Skeletal muscle cell (primary cell): ENCODE measurements at regions not wholly inside any gene's neighbourhood (a gene's known extent, or its start where the extent isn't known, plus 50 kb on each side); places are given as distances from the start of the nearest gene placed in this dataset.
"Not testable (repeated sequence)": the region's sequence is repeated elsewhere in the genome, so short reads cannot be mapped to it uniquely, and the experiment has no call there.

ENCODE experiments used
- DNase-seq: peaks from one replicate; pipeline ENCODE4 v3.0.0-alpha.2; 2010; ENCODE audit warnings: low read depth
- H3K4me3 ChIP-seq: 2 replicates; pipeline ENCODE4 v1.5.1; 2011; ENCODE audit warnings: low read depth, mild to moderate bottlenecking, control low read depth, low read length, moderate library complexity

DNA sequence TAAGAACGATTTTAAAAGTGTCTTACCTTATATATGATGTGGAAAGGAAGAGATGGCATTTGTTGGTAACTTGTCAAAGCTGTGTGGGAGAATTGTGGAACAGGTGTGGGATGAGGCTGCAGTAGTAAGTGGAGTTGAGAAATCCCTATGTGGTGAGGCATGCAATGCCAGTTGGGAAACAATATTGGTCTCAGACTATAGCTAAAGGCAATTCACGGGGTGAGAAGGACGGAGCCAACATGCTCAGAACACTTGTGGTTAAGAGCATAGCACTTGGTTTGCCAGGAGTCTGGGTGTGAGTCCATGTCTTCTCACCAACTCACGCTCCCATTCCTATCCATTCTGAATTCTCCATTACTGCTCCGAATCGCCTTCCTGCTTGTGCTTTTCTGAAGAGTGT, 615.6 kb upstream of the ADAMTS9 start:
- no peak overlapping the region for H3K4me3 ChIP-seq
- peak; percentile 7 for DNase-seq

- no peak overlapping the region for H3K4me3 ChIP-seq
Measured at GRCh38 chr3:65291448-65292125, 603.8 kb upstream of the ADAMTS9 start.

DNA sequence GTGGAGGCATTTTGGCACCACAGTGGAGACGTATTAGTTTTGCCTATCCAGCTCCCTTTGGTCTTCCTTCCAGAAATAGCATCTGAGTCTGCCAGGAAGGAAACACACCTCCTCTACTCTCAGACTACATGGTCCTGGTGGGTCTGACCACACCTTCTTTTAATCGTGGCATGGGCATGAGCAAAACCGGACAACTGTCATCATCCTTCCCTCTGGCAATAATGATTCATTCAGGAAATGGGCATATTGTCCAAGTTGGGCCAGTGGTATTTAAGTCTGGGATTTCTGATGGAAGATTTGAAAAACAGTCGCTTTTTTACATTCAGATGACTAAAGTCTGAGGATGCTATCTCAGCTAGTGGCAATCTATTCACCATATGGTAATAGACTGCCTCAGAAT, 601.0 kb upstream of the ADAMTS9 start:
- no peak for DNase-seq
- H3K4me3 ChIP-seq: no peak overlapping the region

More at GRCh38 chr3:65291448-65292125, 603.8 kb upstream of the ADAMTS9 start:
- no peak for DNase-seq

DNA sequence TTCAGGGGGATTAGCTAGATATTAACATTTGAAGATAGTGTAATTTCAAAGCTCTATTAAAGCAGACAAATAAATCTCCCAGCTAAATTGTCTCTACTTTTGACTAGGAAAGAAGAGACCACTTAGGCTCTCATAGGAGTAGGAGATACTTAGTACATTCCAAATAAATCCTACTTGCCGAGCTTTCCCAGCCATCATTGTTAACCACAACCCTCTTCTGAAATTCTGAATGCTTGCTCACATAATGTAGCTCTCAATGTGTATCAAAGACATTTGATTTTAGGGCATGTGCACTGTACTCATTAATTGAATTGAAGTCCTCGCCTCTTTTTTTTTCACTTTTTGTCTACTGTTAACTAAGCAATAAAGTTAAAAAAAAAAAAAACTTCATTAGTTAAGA, 598.2 kb upstream of the ADAMTS9 start:
- no peak for DNase-seq
- H3K4me3 ChIP-seq: no peak overlapping the region

DNA sequence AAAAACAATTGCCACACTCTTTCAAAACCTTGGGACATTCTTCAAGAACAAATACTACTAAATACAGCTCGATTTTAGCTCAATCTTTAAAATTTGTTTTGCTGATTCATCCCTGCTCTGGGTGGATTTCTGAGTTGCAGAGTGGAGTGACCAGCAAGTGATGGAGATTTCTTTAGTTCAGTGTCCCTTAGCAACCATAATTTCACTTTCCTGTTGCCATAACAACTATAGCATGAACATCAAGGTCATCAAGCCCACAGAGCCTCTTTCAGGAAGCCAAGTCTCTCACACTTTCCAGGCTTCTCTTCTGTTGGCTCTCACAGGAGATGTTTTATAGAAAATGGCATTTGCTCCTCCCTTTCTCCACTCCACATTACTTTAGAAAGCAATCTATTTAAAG, 597.2 kb upstream of the ADAMTS9 start:
- DNase-seq: no peak
- H3K4me3 ChIP-seq: no peak overlapping the region

DNA sequence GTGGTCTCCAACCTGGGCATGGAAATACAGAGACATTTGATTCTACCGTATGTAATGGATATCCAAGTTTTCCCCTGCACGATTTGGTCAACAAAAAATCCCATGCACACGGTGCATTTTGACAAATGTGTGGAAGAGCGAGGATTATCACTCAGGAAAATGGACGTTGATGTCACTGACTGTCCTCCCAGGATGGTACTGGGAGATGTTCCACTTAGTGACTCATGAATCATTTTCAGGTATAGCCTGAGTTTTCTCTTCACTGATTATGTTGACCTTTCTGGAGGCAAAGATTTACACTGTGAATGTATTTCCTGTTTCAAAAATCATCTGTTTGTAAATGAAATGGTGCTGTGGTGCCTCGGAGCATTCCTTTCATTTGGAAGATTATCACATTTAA, 596.7 kb upstream of the ADAMTS9 start:
- H3K4me3 ChIP-seq: no peak overlapping the region
- no peak for DNase-seq

DNA sequence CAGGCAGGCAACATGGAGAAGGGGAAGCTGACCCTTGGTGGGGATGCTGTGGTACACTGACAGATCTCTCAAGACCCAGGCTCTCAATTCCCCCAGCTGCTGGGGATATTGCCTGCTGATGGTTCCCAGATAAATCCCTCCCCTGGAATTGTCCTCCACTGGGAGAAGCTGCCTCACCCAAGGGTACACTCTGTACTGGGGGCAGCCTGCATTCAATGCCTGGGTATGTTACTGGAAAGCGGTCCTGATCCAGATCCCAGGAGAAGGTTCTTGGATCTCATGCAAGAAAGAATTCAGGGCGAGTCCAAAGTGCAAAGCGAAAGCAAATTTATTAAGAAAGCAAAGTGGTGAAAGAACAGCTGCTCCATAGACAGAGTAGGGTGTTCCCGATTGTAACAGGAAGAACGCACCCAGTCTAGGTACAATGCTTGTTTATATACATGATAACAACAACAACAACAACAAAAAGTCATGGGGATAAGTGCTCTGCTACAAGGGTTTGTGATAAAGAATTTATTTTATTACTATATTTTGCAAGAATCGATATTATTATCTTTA, 591.5 kb upstream of the ADAMTS9 start:
- H3K4me3 ChIP-seq: no peak overlapping the region
- DNase-seq: no peak

DNA sequence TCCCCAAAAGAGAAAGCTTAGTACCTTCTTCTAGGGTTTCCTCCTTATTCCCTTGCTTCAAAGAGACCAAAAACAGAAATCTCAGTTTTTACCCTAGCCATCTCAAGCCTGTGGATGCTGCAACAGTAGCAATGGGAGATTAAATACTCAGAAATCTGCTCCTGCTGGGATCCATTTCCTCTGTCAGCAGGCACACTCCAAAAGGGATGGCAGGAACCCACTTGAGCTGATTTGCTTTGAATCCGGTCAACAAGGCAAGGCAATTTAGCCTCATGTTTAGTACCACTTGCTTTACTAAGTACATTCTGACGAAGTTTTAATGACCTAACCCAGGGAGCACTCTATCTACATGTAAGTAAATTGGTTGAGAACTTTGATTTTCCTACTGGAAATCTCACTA, 590.0 kb upstream of the ADAMTS9 start:
- no peak for DNase-seq
- no peak overlapping the region for H3K4me3 ChIP-seq

GRCh38 chr3:65276551-65276950, 588.8 kb upstream of the ADAMTS9 start:
- DNase-seq: no peak
- H3K4me3 ChIP-seq: no peak overlapping the region

DNA sequence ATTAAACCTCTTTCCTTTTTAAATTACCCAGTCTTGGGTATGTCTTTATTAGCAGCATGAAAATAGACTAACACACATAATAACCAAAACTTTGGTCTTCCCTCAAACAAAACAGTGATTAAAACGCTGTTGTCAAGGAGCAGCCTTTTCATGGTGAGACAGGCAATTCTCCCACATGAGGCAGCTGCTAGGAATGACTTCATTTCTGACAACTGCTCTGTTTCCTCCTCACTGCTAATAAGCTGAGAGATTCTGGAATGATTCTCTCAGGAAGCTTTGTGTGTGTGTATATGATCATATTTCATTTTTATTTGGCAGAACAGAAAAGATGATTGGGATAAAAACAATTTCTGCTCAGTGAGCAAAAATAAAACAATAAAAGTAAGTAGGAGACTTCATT, 580.6 kb upstream of the ADAMTS9 start:
- peak; percentile 8 for DNase-seq
- H3K4me3 ChIP-seq: no peak overlapping the region

DNA sequence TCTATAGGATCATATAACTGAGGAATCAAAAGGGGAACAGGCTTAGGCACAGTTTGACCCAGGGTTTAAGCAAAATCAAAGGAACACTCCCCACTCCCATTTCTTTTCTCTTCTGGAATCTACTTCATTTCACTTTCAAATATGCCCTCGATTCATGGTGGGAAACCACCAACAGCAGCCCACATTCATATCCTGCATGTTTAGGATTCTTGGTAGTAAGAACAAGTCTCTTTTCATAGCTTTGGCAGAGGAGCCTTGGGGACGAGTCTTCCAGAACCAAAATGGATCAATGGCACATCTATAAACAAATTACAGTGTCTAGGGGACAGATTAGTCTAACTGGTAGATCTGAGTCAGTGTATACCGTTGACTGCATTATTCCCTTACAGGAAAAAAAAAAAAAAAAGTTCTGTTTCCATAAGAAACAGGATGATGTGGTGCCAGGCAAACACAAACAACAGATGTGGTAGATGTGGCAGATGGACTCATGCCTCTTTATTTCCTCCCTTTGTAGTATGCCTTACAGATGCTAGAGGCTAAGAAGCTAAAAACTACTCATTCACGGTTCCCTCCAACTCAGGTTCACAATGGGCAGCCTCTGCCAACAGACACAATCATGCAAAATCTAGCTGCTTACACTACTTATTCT, 578.3 kb upstream of the ADAMTS9 start:
- no peak overlapping the region for H3K4me3 ChIP-seq
- no peak for DNase-seq

DNA sequence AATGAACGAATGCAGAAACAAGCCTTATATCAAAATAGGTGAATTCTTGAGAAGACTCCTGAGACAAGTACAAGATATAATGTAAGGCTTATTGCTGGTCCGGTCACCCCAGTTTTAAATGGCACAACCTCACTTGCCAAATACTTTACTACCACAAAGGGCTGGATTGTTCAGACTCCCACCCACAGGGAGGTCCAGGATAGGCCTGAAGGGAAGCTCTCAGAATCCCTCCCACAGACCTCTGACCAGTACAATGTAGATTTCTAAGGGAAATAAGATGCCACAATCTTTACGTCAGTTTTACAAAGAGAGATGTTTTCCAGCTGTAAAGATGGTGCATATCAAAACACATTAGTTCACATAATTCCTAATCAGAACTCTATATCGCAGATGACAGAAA, 577.7 kb upstream of the ADAMTS9 start:
- no peak overlapping the region for H3K4me3 ChIP-seq
- DNase-seq: no peak

- DNase-seq: no peak
- no peak overlapping the region for H3K4me3 ChIP-seq
Measured at GRCh38 chr3:65262548-65262947, 574.7 kb upstream of the ADAMTS9 start.

DNA sequence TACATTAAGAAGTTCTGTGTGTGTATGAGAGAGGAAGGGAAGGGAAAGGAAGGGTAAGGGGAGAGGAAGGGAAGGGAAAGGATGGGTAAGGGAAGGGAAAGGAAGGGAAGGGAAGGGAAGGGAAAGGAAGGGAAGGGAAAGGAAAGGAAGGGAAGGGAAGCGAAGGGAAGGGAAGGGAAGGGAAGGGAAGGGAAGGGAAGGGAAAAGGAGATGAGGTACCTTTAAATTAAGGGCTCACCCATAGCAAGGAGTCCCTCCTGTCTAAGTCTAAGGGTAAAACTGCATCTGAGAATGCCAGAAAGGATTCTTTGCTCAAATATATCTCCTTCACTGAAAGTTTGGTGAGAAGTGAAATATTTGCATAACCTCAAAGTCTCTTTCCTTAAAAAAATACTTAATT, 572.1 kb upstream of the ADAMTS9 start:
- no peak overlapping the region for H3K4me3 ChIP-seq
- DNase-seq: no peak

- H3K4me3 ChIP-seq, DNase-seq: not testable (repeated sequence)
Measured at GRCh38 chr3:65252914-65253313, 565.1 kb upstream of the ADAMTS9 start.

- no peak for DNase-seq
- H3K4me3 ChIP-seq: no peak overlapping the region
Measured at GRCh38 chr3:65252266-65252665, 564.5 kb upstream of the ADAMTS9 start.

DNA sequence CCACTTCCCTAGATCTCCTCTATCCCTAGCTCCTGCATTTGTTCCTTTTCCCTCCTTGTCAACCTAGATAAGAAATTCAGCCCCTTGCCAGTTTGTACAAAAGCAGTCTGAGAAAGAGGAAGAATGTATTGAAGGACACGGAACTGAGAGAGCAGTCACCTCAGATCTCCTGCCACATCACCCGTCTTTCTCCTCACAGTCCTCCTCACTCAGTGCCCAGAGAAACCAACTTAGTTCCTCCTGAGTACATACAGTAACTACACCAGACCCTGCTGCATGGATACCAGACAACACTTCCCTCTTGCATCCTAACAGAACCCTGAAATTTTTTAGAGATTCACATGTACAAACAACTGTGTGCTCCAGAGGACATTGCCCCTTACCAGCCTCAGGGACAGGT, 563.6 kb upstream of the ADAMTS9 start:
- DNase-seq: no peak
- no peak overlapping the region for H3K4me3 ChIP-seq

- no peak for DNase-seq
- no peak overlapping the region for H3K4me3 ChIP-seq
Measured at GRCh38 chr3:65246561-65246960, 558.8 kb upstream of the ADAMTS9 start.

DNA sequence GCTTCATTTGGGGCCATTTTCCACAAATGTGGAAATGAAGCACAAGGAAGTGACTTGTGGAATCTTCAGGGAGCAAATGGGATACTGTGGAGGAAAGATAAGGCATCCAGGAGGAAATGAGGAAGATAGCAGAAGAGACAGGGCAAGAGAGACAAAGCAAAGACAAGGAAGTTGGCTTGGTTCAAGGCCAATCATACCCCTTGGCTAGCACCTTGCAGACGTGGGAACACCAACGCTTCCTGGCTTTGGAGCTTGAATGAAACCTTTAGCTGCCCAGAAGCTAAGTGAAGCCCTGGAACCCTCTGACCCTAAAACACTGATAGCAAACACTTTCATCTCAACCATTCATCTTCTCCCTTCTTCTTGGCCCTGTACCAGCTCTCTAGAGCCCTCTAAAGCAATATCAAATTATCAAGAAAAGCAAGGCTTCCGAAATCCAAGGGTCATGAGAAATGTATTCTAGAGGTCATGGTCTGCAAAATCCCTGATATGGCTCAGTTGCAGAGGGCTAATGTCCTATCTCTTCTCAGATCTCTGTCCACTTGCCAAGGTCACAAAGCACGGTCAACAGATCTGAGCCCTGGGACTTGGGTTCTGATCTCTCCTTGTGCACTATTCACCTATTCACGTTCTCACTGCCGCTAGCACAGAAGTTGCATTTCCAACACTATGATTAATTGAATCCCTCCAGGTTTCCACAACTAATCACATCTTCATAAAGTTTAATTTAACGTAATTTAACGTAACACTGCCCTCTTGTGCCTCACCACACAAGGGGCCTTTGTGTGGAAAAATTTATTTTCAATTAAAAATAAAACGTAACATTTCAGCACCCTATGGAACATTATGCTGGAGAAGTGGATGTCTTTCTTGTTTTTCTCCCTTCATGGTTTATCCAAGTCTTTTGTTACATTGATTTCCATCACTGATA, 557.6 kb upstream of the ADAMTS9 start:
- DNase-seq: no peak
- no peak overlapping the region for H3K4me3 ChIP-seq

DNA sequence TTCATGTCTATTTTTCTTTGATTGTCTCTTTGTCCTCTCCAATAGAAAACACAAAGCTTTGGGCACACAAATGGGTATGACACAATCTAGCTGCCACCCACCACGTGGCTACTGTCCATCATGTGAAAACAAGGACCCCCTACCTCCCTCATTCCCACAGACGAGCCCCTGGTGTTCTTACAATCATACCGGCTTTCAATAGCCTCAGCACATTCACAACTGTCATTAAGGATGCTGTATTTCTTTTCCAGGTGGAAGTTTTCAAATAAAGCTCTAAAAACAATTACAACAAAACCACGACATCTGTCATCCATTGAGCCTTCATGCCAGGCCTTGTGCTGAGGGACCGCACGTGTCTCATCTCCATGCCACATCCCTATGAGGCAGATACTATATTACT, 552.6 kb upstream of the ADAMTS9 start:
- DNase-seq: no peak

More for the DNA sequence above, 552.6 kb upstream of the ADAMTS9 start:
- no peak overlapping the region for H3K4me3 ChIP-seq
